WERI-Rb-1 (cell line): ENCODE measurements at regions not wholly inside any gene's neighbourhood (a gene's known extent, or its start where the extent isn't known, plus 50 kb on each side); places are given as distances from the start of the nearest gene placed in this dataset.
"Not testable (repeated sequence)": the region's sequence is repeated elsewhere in the genome, so short reads cannot be mapped to it uniquely, and the experiment has no call there.

Experiments
- DNase-seq: peaks from one replicate; pipeline ENCODE4 v3.0.0-alpha.2; 2020
- H3K27ac ChIP-seq: fragments of 250-450 bp; sonication (Bioruptor Pico); 2 replicates; pipeline ENCODE4 v1.5.1; 2020; ENCODE audit warnings: mild to moderate bottlenecking, moderate library complexity
- H3K27me3 ChIP-seq: fragments of 250-450 bp; sonication (Bioruptor Pico); 2 replicates; pipeline ENCODE4 v1.5.1; 2021; ENCODE audit warnings: mild to moderate bottlenecking, low read depth, moderate library complexity; ENCODE audit not compliant: insufficient read depth, severe bottlenecking
- H3K36me3 ChIP-seq: fragments of 250-450 bp; sonication (Bioruptor Pico); 2 replicates; pipeline ENCODE4 v1.5.1; 2020; ENCODE audit warnings: mild to moderate bottlenecking, moderate library complexity
- H3K4me3 ChIP-seq: 2 replicates; pipeline ENCODE4 v1.5.1; 2011; ENCODE audit warnings: low read depth, mild to moderate bottlenecking, control low read depth, low read length
- H3K9me3 ChIP-seq: fragments of 250-450 bp; sonication (Bioruptor Pico); 2 replicates; pipeline ENCODE4 v1.5.1; 2021; ENCODE audit warnings: mild to moderate bottlenecking, moderate library complexity; ENCODE audit not compliant: severe bottlenecking
- CTCF ChIP-seq: IDR thresholded peaks from 2 replicates; pipeline ENCODE4 v1.5.1; 2011; ENCODE audit warnings: low read depth, mild to moderate bottlenecking, control low read depth, inconsistent platforms, low read length

- Histone ChIP-seq H3K27me3 (no peaks in the 10 kb centered on the region), H3K27ac (no peak overlapping the region), H3K36me3 (no peaks in the 10 kb centered on the region), H3K4me3 (no peak overlapping the region), H3K9me3 (no peaks in the 10 kb centered on the region)
- no peak for DNase-seq
- no peak; the same call in 1 of the 2 replicates for TF ChIP-seq CTCF
Observed at GRCh38 chr12:40446385-40446784, 221.6 kb downstream of the LRRK2 start.

GRCh38 chr12:40448523-40448922 is 223.7 kb downstream of the LRRK2 start:
- H3K9me3 ChIP-seq, DNase-seq, H3K4me3 ChIP-seq, H3K27ac ChIP-seq, H3K36me3 ChIP-seq, H3K27me3 ChIP-seq: not testable (repeated sequence)

GRCh38 chr12:40451661-40452060 is 226.9 kb downstream of the LRRK2 start:
- TF ChIP-seq CTCF = no peak
- DNase-seq = no peak
- Histone ChIP-seq H3K9me3 (no peaks in the 10 kb centered on the region), H3K4me3 (no peak overlapping the region), H3K36me3 (no peaks in the 10 kb centered on the region), H3K27me3 (no peaks in the 10 kb centered on the region), H3K27ac (no peak overlapping the region)

- H3K27me3 ChIP-seq = no peaks in the 10 kb centered on the region
- TF ChIP-seq CTCF = no peak
- H3K4me3 ChIP-seq = no peak overlapping the region
- DNase-seq = no peak
- no peaks in the 10 kb centered on the region for H3K36me3 ChIP-seq
- no peaks in the 10 kb centered on the region for H3K9me3 ChIP-seq
- no peak overlapping the region for H3K27ac ChIP-seq
Observed at GRCh38 chr12:40464121-40464520, 228.1 kb upstream of the CNTN1 start.

GRCh38 chr12:40469736-40470135 is 222.5 kb upstream of the CNTN1 start:
- Histone ChIP-seq H3K9me3 (no peaks in the 10 kb centered on the region), H3K36me3 (no peaks in the 10 kb centered on the region), H3K27me3 (no peaks in the 10 kb centered on the region), H3K27ac (no peak overlapping the region), H3K4me3 (no peak overlapping the region)
- no peak for DNase-seq
- no peak for TF ChIP-seq CTCF

- H3K27me3 ChIP-seq = no peaks in the 10 kb centered on the region
- no peak overlapping the region for H3K27ac ChIP-seq
- H3K36me3 ChIP-seq = no peaks in the 10 kb centered on the region
- H3K4me3 ChIP-seq = no peak overlapping the region
- no peak for TF ChIP-seq CTCF
- no peak for DNase-seq
- peaks cover 2% of the 10 kb centered on the region for H3K9me3 ChIP-seq
Observed at GRCh38 chr12:40473962-40474361, 218.3 kb upstream of the CNTN1 start.
